ENCODE measurements at regions not wholly inside any gene's neighbourhood (a gene's known extent, or its start where the extent isn't known, plus 50 kb on each side); places are given as distances from the start of the nearest gene placed in this dataset.

DNA sequence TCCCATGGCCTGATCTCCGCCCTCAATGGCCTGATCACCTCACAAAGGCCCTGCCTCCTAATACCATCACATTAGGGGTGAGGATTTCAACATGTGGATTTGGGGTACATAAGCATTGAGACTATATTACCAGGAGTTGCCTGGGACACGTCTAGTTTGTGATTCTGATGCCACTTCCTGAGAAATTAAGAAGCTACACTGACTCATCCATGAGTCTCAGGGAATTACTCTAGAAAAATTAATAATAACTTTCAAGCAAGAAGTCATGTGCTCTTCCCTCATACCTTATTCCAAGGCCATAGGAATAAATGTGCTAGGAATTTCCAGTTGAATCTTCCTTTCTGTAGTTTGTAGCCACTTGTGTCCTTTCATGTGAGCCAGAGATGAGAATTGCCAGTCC, 519.3 kb upstream of the MKI67 start:
- H3K9ac ChIP-seq: no peak overlapping the region
- H3K27me3 ChIP-seq (ENCODE audit: control insufficient read depth, insufficient read depth, low read length): no peaks in the 10 kb centered on the region
- H3K27ac ChIP-seq: no peak overlapping the region
- no peaks in the 10 kb centered on the region for H3K4me1 ChIP-seq
- no peak overlapping the region for H3K4me2 ChIP-seq (ENCODE audit: low read length)
- H3K36me3 ChIP-seq (ENCODE audit: control insufficient read depth, insufficient read depth, low read length): no peaks in the 10 kb centered on the region
- no peaks in the 10 kb centered on the region for H3K79me2 ChIP-seq
- no peak overlapping the region for H2AFZ ChIP-seq
- no peak overlapping the region for H3K4me3 ChIP-seq (ENCODE audit: low read depth, low read length)
- TF ChIP-seq, protein P1, sequence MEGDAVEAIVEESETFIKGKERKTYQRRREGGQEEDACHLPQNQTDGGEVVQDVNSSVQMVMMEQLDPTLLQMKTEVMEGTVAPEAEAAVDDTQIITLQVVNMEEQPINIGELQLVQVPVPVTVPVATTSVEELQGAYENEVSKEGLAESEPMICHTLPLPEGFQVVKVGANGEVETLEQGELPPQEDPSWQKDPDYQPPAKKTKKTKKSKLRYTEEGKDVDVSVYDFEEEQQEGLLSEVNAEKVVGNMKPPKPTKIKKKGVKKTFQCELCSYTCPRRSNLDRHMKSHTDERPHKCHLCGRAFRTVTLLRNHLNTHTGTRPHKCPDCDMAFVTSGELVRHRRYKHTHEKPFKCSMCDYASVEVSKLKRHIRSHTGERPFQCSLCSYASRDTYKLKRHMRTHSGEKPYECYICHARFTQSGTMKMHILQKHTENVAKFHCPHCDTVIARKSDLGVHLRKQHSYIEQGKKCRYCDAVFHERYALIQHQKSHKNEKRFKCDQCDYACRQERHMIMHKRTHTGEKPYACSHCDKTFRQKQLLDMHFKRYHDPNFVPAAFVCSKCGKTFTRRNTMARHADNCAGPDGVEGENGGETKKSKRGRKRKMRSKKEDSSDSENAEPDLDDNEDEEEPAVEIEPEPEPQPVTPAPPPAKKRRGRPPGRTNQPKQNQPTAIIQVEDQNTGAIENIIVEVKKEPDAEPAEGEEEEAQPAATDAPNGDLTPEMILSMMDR (IDR thresholded peaks at IDR 0.05): no peak
- no peaks in the 10 kb centered on the region for H3K9me3 ChIP-seq (ENCODE audit: control insufficient read depth, low read length)

DNA sequence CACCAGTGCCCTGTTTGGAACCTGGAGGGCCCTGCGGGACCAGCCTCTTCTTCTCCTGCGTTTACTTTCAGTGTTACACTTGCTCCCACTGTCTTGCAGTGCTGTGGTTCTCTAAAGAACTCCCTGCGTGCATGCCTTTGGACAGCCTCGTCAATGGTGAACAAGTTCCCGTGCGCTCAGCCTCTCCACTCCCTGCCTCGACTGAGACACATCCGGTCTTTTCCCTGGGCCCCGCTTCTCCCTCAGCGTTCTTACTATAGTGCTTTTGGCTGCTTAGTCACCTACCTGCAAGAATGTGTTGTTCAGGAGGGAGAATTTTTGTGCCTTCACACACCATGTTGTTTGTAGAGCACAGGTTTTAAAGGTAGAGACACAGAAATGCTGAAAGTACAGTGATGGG, 520.7 kb upstream of the MKI67 start:
- no peak overlapping the region for H3K9ac ChIP-seq
- no peaks in the 10 kb centered on the region for H3K79me2 ChIP-seq
- no peaks in the 10 kb centered on the region for H3K9me3 ChIP-seq (ENCODE audit: control insufficient read depth, low read length)
- no peaks in the 10 kb centered on the region for H3K36me3 ChIP-seq (ENCODE audit: control insufficient read depth, insufficient read depth, low read length)
- H3K4me1 ChIP-seq: no peaks in the 10 kb centered on the region
- TF ChIP-seq, protein P1 (IDR thresholded peaks at IDR 0.05): no peak
- H3K27ac ChIP-seq: no peak overlapping the region
- H3K27me3 ChIP-seq (ENCODE audit: control insufficient read depth, insufficient read depth, low read length): no peaks in the 10 kb centered on the region
- no peak overlapping the region for H3K4me3 ChIP-seq (ENCODE audit: low read depth, low read length)
- H3K4me2 ChIP-seq (ENCODE audit: low read length): no peak overlapping the region
- H2AFZ ChIP-seq: no peak overlapping the region

DNA sequence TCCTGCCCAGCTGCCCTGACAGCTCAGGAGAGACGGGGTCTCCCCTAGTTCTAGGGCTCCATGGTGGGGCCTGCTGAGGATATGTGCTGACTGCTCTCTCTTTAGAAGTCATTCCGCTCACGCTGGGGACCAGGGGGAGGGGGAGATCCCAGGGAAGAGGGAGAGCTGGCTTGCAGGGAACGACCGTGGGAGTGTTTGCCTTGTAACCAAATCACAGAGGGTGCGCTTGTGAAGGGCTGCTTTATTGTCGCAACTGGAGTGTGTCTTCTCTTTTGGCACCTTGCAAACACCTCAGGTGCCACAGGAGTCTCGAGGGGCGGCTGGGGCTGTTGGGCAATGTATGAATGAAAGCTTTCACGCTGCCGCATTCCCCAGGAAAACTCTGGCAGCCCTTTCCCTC, 531.3 kb upstream of the MKI67 start:
- no peak overlapping the region for H3K27ac ChIP-seq
- no peaks in the 10 kb centered on the region for H3K36me3 ChIP-seq (ENCODE audit: control insufficient read depth, insufficient read depth, low read length)
- H3K4me1 ChIP-seq: no peaks in the 10 kb centered on the region

DNA sequence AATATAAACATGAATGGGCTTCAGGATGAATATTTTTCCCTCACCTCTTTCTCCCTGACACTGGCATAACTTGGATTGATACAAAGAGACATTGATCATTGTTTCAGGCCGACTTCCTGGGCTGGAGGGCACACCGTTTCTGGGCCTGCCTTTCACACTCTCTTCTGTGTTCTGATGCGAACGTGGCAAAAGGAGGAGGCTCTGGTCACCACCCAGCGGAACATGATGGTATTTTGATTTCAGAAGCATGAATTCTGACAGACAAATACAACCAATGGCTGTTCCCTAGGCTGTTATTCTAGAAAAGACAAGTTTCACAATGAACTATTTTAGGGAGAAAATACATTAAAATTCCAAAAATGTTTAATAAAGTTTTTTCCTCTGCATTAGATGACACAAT, 534.5 kb upstream of the MKI67 start:
- Histone ChIP-seq H3K27ac (no peak overlapping the region), H3K9ac (no peak overlapping the region), H3K4me3 (ENCODE audit: low read depth, low read length) (no peak overlapping the region), H2AFZ (no peak overlapping the region), H3K36me3 (ENCODE audit: control insufficient read depth, insufficient read depth, low read length) (no peaks in the 10 kb centered on the region), H3K4me2 (ENCODE audit: low read length) (no peak overlapping the region), H3K79me2 (no peaks in the 10 kb centered on the region), H3K9me3 (ENCODE audit: control insufficient read depth, low read length) (peaks cover 3% of the 10 kb centered on the region), H3K4me1 (no peaks in the 10 kb centered on the region), H3K27me3 (ENCODE audit: control insufficient read depth, insufficient read depth, low read length) (peaks cover 2% of the 10 kb centered on the region)
- TF ChIP-seq, protein P1 (IDR thresholded peaks at IDR 0.05): no peak

More for the DNA sequence above, 531.3 kb upstream of the MKI67 start:
- TF ChIP-seq, protein P1 (IDR thresholded peaks at IDR 0.05): no peak
- no peak overlapping the region for H3K9ac ChIP-seq
- H3K9me3 ChIP-seq (ENCODE audit: control insufficient read depth, low read length): no peaks in the 10 kb centered on the region
- H3K79me2 ChIP-seq: no peaks in the 10 kb centered on the region
- H3K27me3 ChIP-seq (ENCODE audit: control insufficient read depth, insufficient read depth, low read length): peaks cover 2% of the 10 kb centered on the region
- H2AFZ ChIP-seq: no peak overlapping the region
- no peak overlapping the region for H3K4me2 ChIP-seq (ENCODE audit: low read length)
- H3K4me3 ChIP-seq (ENCODE audit: low read depth, low read length): no peak overlapping the region

DNA sequence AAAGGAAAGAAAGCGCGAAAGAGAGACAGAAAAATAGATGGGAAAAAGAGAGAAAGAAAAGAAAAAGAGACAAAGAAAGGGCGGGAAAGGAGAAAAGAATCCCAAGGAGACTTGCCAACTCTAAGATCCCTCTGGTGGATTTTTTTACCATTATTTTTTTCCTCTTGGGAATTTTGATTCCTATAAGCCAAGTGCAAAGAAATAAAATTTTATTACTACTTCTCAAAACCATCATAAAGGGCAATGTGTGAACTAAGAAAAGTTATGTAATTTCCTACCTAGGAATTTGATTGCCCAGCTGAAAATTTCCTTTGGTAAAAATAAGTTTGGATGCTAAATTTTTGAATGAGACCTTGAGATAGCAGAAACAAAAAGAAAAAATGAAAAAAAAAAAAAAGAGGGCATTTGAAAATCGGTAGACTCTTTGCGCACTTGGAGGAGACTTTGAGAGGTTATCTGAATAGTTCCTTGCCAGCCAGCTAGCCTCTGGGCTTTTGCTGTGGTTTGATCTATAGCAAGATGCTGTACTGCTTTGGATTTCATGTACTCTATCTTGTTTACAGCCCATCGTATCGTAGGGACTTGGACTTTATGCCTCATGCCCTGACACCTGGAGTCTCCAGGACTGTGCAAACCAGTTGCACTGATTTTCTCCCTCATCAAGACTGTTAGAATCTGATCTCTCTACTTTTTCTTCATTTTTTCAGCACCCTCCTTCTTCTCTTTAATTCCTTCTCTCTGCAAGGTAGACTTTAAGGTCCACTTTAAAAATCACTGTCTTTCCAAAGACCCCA, 535.4 kb upstream of the MKI67 start:
- Histone ChIP-seq H3K36me3 (ENCODE audit: control insufficient read depth, insufficient read depth, low read length) (no peaks in the 10 kb centered on the region), H3K27me3 (ENCODE audit: control insufficient read depth, insufficient read depth, low read length) (peaks cover 2% of the 10 kb centered on the region), H3K9me3 (ENCODE audit: control insufficient read depth, low read length) (peaks cover 3% of the 10 kb centered on the region), H3K27ac (no peak overlapping the region), H3K9ac (no peak overlapping the region), H3K4me1 (no peaks in the 10 kb centered on the region), H3K4me3 (ENCODE audit: low read depth, low read length) (no peak overlapping the region), H3K4me2 (ENCODE audit: low read length) (no peak overlapping the region), H3K79me2 (no peaks in the 10 kb centered on the region), H2AFZ (no peak overlapping the region)
- TF ChIP-seq, protein P1 (IDR thresholded peaks at IDR 0.05): no peak

All from parathyroid adenoma (tissue), 2 donors.